Panc1 (cell line): ENCODE measurements at regions not wholly inside any gene's neighbourhood (a gene's known extent, or its start where the extent isn't known, plus 50 kb on each side); places are given as distances from the start of the nearest gene placed in this dataset.

Experiments
- ATAC-seq: fragments of 200-7000 bp; cut with Tn5 transposase; 2 replicates; pipeline ENCODE4 v1.9.1; 2020; ENCODE audit warnings: mild to moderate bottlenecking, moderate library complexity
- BruUV-seq: library from RNA; stranded (reverse); fragments of 400-500 nt; replicated peaks from 2 replicates; lab custom pipeline; 2021; lab: Mats Ljungman, UMichigan
- CTCF ChIA-PET: fragments of 300-600 bp; sonication (Branson Sonifier 250); formaldehyde crosslinking; loops from one replicate; lab custom pipeline; 2022; ENCODE audit warnings: antibody characterized with exemption; lab: Charles Lee
- POLR2A ChIA-PET: fragments of 300-600 bp; sonication (Branson Sonifier 250); formaldehyde crosslinking; loops from one replicate; lab custom pipeline; 2022; ENCODE audit warnings: antibody characterized with exemption; lab: Charles Lee
- DNase-seq: peaks from one replicate; pipeline ENCODE4 v3.0.0-alpha.2; 2010; ENCODE audit warnings: low read depth, low spot score
- H3K27ac ChIP-seq: 2 replicates; pipeline ENCODE4 v1.5.1; 2011; ENCODE audit warnings: mild to moderate bottlenecking, low read length, inconsistent platforms
- H3K27me3 ChIP-seq: fragments of 200-500 bp; sonication (Bioruptor generic); 2 replicates; pipeline ENCODE4 v1.6.0; 2014; ENCODE audit warnings: low read length, inconsistent platforms; ENCODE audit not compliant: control insufficient read depth, insufficient read depth
- H3K36me3 ChIP-seq: fragments of 200-500 bp; sonication (Bioruptor generic); 2 replicates; pipeline ENCODE4 v1.5.1; 2014; ENCODE audit warnings: inconsistent platforms, mild to moderate bottlenecking, low read length, moderate library complexity; ENCODE audit not compliant: control insufficient read depth, insufficient read depth
- H3K4me1 ChIP-seq: 2 replicates; pipeline ENCODE4 v1.5.1; 2011; ENCODE audit warnings: inconsistent platforms, mild to moderate bottlenecking, low read length, moderate library complexity; ENCODE audit not compliant: control insufficient read depth, insufficient read depth
- H3K4me3 ChIP-seq, 2 experiments: 2 replicates each; pipeline ENCODE4 v1.5.1; 2011 to 2012; ENCODE audit warnings: low read depth in 2 of 2, low read length in 2 of 2, mild to moderate bottlenecking in 2 of 2, inconsistent platforms in 1 of 2, moderate library complexity in 1 of 2
- H3K9me3 ChIP-seq: fragments of 200-500 bp; sonication (Bioruptor generic); 2 replicates; pipeline ENCODE4 v1.5.1; 2014; ENCODE audit warnings: low read depth, mild to moderate bottlenecking, inconsistent platforms, low read length, moderate library complexity; ENCODE audit not compliant: control insufficient read depth, insufficient read depth
- CTCF ChIP-seq: fragments of 450-650 bp; IDR thresholded peaks from 2 replicates; pipeline ENCODE4 v1.5.1; 2017; ENCODE audit warnings: mild to moderate bottlenecking
- POLR2AphosphoS5 ChIP-seq: IDR thresholded peaks from 2 replicates; pipeline ENCODE4 v1.6.1; 2012; ENCODE audit warnings: mild to moderate bottlenecking, low read depth, low read length, moderate library complexity
- REST ChIP-seq, 2 experiments: IDR thresholded peaks; 2 replicates each; pipeline ENCODE4 v1.6.1; 2011 to 2012; ENCODE audit warnings: low read depth in 2 of 2, control low read depth in 1 of 2, low read length in 1 of 2, mild to moderate bottlenecking in 1 of 2, moderate library complexity in 1 of 2; ENCODE audit not compliant: insufficient read depth in 1 of 2
- SIN3A ChIP-seq: IDR thresholded peaks from 2 replicates; pipeline ENCODE4 v1.6.1; 2012; ENCODE audit warnings: low read depth, mild to moderate bottlenecking, low read length, moderate library complexity, borderline replicate concordance; ENCODE audit not compliant: insufficient read depth
- TCF7L2 ChIP-seq: IDR thresholded peaks from 2 replicates; pipeline ENCODE4 v1.6.1; 2011; ENCODE audit warnings: mild to moderate bottlenecking, low read depth, low read length, inconsistent platforms
- in situ Hi-C: cut with HindIII; loops from 2 replicates; pipeline ENCODE4 v1.10.0; 2016; ENCODE audit warnings: low sequenced_read_pairs, low pct_unique_long_range_greater_than_20kb
- intact Hi-C: fragments of 100-400 bp; cut with micrococcal nuclease; formaldehyde crosslinking; loops from one replicate; pipeline ENCODE4 v1.10.0; 2022; ENCODE audit not compliant: unreplicated experiment

- no peak for DNase-seq
- ATAC-seq: no peak
- in situ Hi-C loops: no loop called here
- Histone ChIP-seq H3K9me3 (no peaks in the 10 kb centered on the region), H3K36me3 (no peaks in the 10 kb centered on the region), H3K27ac (no peak overlapping the region), H3K4me3 (no peak overlapping the region), H3K27me3 (no peaks in the 10 kb centered on the region), H3K4me1 (no peaks in the 10 kb centered on the region)
- BruUV-seq: no TSS peak
- TF ChIP-seq TCF7L2 (no peak), REST (IDR thresholded peaks at IDR 0.05; ENCODE audit: insufficient read depth in 1 of 2, low read depth in 2 of 2, low read length in 1 of 2) (no peak), SIN3A (no peak)
- POLR2A ChIA-PET: no interaction called here
- intact Hi-C loops: no loop called here
- CTCF ChIA-PET: no interaction called here
Measured at GRCh38 chr10:31087011-31087410, 55.3 kb upstream of the ZNF438 start.

GRCh38 chr10:31087851-31088250 is 56.2 kb upstream of the ZNF438 start:
- no peak for TF ChIP-seq POLR2AphosphoS5
- no peak for TF ChIP-seq SIN3A
- no peak for TF ChIP-seq TCF7L2
- TF ChIP-seq CTCF: no peak
- no peak for TF ChIP-seq REST (IDR thresholded peaks at IDR 0.05; ENCODE audit: insufficient read depth in 1 of 2, low read depth in 2 of 2, low read length in 1 of 2)
- DNase-seq (no peak), ATAC-seq (no peak)
- CTCF ChIA-PET: no interaction called here
- POLR2A ChIA-PET: no interaction called here
- in situ Hi-C loops: no loop called here
- Histone ChIP-seq H3K36me3 (no peaks in the 10 kb centered on the region), H3K9me3 (no peaks in the 10 kb centered on the region), H3K27me3 (no peaks in the 10 kb centered on the region), H3K4me1 (no peaks in the 10 kb centered on the region), H3K27ac (no peak overlapping the region), H3K4me3 (no peak overlapping the region)
- intact Hi-C loops: no loop called here
- no TSS peak for BruUV-seq
